SK-N-SH treated with all-trans-retinoic acid at 6 μM for 48 hours (cell line): ENCODE measurements at regions not wholly inside any gene's neighbourhood (a gene's known extent, or its start where the extent isn't known, plus 50 kb on each side); places are given as distances from the start of the nearest gene placed in this dataset.

ENCODE experiments used
- ATAC-seq: fragments of 200-7000 bp; cut with Tn5 transposase; 3 replicates; pipeline ENCODE4 v1.9.1; 2020; ENCODE audit warnings: mild to moderate bottlenecking, moderate library complexity
- ARNTL ChIP-seq: fragments of 450-650 bp; formaldehyde crosslinking; IDR thresholded peaks from 2 replicates; pipeline ENCODE4 v1.5.0; 2020; ENCODE audit warnings: low read depth, mild to moderate bottlenecking, moderate library complexity, borderline replicate concordance
- BACH2 ChIP-seq: fragments of 250-450 bp; sonication (Bioruptor Pico); IDR thresholded peaks from 2 replicates; pipeline ENCODE4 v1.9.0; 2021; ENCODE audit warnings: mild to moderate bottlenecking, borderline replicate concordance
- CSDC2 ChIP-seq: fragments of 250-450 bp; sonication (Bioruptor Pico); IDR thresholded peaks from 2 replicates; pipeline ENCODE4 v1.5.0; 2020; ENCODE audit warnings: mild to moderate bottlenecking, moderate library complexity
- ESRRG ChIP-seq: fragments of 250-450 bp; sonication (Bioruptor Pico); IDR thresholded peaks from 2 replicates; pipeline ENCODE4 v1.6.1; 2021; ENCODE audit warnings: mild to moderate bottlenecking
- GLIS3 ChIP-seq: fragments of 250-450 bp; sonication (Bioruptor Pico); IDR thresholded peaks from 2 replicates; pipeline ENCODE4 v1.5.0; 2020; ENCODE audit warnings: mild to moderate bottlenecking, moderate library complexity
- ISL1 ChIP-seq: fragments of 250-450 bp; sonication (Bioruptor Pico); IDR thresholded peaks from 2 replicates; pipeline ENCODE4 v2.1.2; 2022; ENCODE audit warnings: mild to moderate bottlenecking, moderate library complexity
- OSR1 ChIP-seq: fragments of 250-450 bp; sonication (Bioruptor Pico); IDR thresholded peaks from 2 replicates; pipeline ENCODE4 v1.8.0; 2022; ENCODE audit warnings: moderate library complexity, mild to moderate bottlenecking, inconsistent platforms
- PPARA ChIP-seq: fragments of 250-450 bp; sonication (Bioruptor Pico); IDR thresholded peaks from 2 replicates; pipeline ENCODE4 v1.5.0; 2020; ENCODE audit warnings: mild to moderate bottlenecking, borderline replicate concordance
- RARB ChIP-seq: fragments of 250-450 bp; sonication (Bioruptor Pico); IDR thresholded peaks from 2 replicates; pipeline ENCODE4 v1.8.0; 2021; ENCODE audit warnings: mild to moderate bottlenecking, moderate library complexity
- SNAI2 ChIP-seq: fragments of 250-450 bp; sonication (Bioruptor Pico); IDR thresholded peaks from 2 replicates; pipeline ENCODE4 v1.5.0; 2020; ENCODE audit warnings: mild to moderate bottlenecking, moderate library complexity
- TCF4 ChIP-seq: fragments of 250-450 bp; sonication (Bioruptor Pico); IDR thresholded peaks from 2 replicates; pipeline ENCODE4 v1.8.0; 2021; ENCODE audit warnings: mild to moderate bottlenecking, moderate library complexity, borderline replicate concordance
- TOX ChIP-seq: fragments of 250-450 bp; sonication (Bioruptor Pico); IDR thresholded peaks from 2 replicates; pipeline ENCODE4 v1.8.0; 2021; ENCODE audit warnings: mild to moderate bottlenecking, moderate library complexity, borderline replicate concordance
- ZC3H10 ChIP-seq: fragments of 250-450 bp; sonication (Bioruptor Pico); IDR thresholded peaks from 2 replicates; pipeline ENCODE4 v1.5.1; 2021; ENCODE audit warnings: mild to moderate bottlenecking, moderate library complexity
- ZFP3 ChIP-seq: fragments of 250-450 bp; sonication (Bioruptor Pico); IDR thresholded peaks from 2 replicates; pipeline ENCODE4 v1.5.0; 2020; ENCODE audit warnings: mild to moderate bottlenecking, moderate library complexity
- ZFP30 ChIP-seq: fragments of 450-650 bp; formaldehyde crosslinking; IDR thresholded peaks from 2 replicates; pipeline ENCODE4 v1.5.0; 2022; ENCODE audit warnings: mild to moderate bottlenecking, moderate library complexity
- ZNF565 ChIP-seq: fragments of 450-650 bp; formaldehyde crosslinking; conservative IDR thresholded peaks from 2 replicates; pipeline ENCODE4 v1.5.0; 2020; ENCODE audit warnings: low read depth, mild to moderate bottlenecking, moderate library complexity
- ZNF70 ChIP-seq: fragments of 450-650 bp; formaldehyde crosslinking; IDR thresholded peaks from 2 replicates; pipeline ENCODE4 v1.5.0; 2020; ENCODE audit warnings: mild to moderate bottlenecking, moderate library complexity
- ZNF8 ChIP-seq: fragments of 450-650 bp; formaldehyde crosslinking; IDR thresholded peaks from 2 replicates; pipeline ENCODE4 v1.5.0; 2020; ENCODE audit warnings: mild to moderate bottlenecking, moderate library complexity
- TF ChIP-seq, protein P1 (sequence below): fragments of 250-450 bp; sonication (Bioruptor Pico); IDR thresholded peaks from 2 replicates; pipeline ENCODE4 v1.8.0; 2021; ENCODE audit warnings: low read depth, mild to moderate bottlenecking, moderate library complexity, borderline replicate concordance
- TF ChIP-seq, protein P2 (sequence below): fragments of 250-450 bp; sonication (Bioruptor Pico); IDR thresholded peaks from 2 replicates; pipeline ENCODE4 v1.5.0; 2020; ENCODE audit warnings: mild to moderate bottlenecking, moderate library complexity
- TF ChIP-seq, protein P3 (sequence below): fragments of 250-450 bp; sonication (Bioruptor Pico); IDR thresholded peaks from 2 replicates; pipeline ENCODE4 v1.5.1; 2021; ENCODE audit warnings: mild to moderate bottlenecking, moderate library complexity
- TF ChIP-seq, protein P4 (sequence below): fragments of 250-450 bp; sonication (Bioruptor Pico); IDR thresholded peaks from 2 replicates; pipeline ENCODE4 v1.5.1; 2020; ENCODE audit warnings: low read depth, mild to moderate bottlenecking, moderate library complexity
- TF ChIP-seq, protein P5 (sequence below): fragments of 250-450 bp; sonication (Bioruptor Pico); IDR thresholded peaks from 2 replicates; pipeline ENCODE4 v1.8.0; 2020; ENCODE audit warnings: mild to moderate bottlenecking, moderate library complexity, borderline replicate concordance

DNA sequence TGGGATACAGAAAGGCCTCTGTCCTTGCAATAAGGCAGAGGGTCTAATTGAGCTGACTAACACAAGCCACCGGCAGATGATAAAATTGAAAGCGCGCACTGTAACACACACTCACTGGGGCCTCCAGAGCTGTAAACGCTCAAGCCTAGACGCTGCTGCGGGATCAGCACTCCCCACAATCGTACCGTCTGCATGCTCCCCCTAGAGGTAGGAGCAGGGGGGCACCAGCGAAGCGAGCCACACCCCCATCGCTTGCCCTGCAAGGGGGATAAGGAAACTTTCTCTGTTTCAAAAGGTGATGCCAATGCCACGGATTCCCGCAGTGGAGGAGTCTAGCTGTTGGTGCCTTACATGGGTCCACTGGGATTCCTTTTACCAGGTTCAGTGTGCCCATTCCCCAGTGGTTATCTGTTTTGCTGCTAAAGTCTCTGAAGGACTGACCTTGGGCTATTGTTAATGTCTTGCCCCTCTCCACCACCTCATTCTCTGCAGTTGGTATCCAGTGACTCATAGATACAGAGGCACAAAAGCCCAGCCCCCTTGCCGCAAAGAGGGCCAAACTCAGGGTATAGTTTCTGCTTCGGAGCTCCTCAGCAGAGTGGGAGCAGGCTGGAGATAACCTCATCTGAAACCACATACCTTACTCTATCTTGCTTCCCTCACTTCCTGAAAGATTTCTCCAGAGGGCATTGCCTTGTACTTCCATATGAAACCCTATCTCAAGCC is 139.3 kb upstream of the KBTBD8 start:
- TF ChIP-seq ZNF8 (CRISPR knock-in tag) = no peak
- TF ChIP-seq, all 23 proteins: peak for 0
- ATAC-seq = no peak

DNA sequence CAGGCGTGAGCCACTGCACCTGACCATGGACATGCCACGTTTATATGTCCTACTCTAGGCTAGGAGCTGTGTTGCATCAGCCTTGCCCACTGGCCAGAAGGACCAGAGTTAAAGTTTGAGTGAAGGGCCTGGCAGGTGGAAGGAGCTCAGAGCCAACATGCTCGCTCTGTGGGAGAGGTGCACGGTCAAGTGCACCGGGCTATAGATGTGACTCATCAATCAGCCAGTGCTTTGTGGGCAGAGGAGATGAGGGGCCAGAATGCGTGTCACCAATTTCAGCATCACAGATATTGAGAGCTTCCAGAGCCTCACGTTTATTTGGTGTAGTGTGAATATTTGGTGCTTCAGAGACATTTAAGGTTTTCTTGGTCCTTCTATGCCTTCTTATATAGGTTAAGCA is 137.3 kb upstream of the KBTBD8 start:
- TF ChIP-seq ZFP30 (CRISPR knock-in tag) = no peak
- TF ChIP-seq, protein P1, sequence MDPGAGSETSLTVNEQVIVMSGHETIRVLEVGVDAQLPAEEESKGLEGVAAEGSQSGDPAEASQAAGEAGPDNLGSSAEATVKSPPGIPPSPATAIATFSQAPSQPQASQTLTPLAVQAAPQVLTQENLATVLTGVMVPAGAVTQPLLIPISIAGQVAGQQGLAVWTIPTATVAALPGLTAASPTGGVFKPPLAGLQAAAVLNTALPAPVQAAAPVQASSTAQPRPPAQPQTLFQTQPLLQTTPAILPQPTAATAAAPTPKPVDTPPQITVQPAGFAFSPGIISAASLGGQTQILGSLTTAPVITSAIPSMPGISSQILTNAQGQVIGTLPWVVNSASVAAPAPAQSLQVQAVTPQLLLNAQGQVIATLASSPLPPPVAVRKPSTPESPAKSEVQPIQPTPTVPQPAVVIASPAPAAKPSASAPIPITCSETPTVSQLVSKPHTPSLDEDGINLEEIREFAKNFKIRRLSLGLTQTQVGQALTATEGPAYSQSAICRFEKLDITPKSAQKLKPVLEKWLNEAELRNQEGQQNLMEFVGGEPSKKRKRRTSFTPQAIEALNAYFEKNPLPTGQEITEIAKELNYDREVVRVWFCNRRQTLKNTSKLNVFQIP = no peak
- no peak for TF ChIP-seq ESRRG (CRISPR knock-in tag)
- TF ChIP-seq ISL1 (CRISPR knock-in tag) = no peak
- TF ChIP-seq ZNF565 (CRISPR knock-in tag) = no peak
- TF ChIP-seq RARB (CRISPR knock-in tag) = no peak
- TF ChIP-seq OSR1 = no peak
- TF ChIP-seq ZNF70 = no peak
- TF ChIP-seq BACH2 (CRISPR knock-in tag) = no peak
- TF ChIP-seq, protein P2, sequence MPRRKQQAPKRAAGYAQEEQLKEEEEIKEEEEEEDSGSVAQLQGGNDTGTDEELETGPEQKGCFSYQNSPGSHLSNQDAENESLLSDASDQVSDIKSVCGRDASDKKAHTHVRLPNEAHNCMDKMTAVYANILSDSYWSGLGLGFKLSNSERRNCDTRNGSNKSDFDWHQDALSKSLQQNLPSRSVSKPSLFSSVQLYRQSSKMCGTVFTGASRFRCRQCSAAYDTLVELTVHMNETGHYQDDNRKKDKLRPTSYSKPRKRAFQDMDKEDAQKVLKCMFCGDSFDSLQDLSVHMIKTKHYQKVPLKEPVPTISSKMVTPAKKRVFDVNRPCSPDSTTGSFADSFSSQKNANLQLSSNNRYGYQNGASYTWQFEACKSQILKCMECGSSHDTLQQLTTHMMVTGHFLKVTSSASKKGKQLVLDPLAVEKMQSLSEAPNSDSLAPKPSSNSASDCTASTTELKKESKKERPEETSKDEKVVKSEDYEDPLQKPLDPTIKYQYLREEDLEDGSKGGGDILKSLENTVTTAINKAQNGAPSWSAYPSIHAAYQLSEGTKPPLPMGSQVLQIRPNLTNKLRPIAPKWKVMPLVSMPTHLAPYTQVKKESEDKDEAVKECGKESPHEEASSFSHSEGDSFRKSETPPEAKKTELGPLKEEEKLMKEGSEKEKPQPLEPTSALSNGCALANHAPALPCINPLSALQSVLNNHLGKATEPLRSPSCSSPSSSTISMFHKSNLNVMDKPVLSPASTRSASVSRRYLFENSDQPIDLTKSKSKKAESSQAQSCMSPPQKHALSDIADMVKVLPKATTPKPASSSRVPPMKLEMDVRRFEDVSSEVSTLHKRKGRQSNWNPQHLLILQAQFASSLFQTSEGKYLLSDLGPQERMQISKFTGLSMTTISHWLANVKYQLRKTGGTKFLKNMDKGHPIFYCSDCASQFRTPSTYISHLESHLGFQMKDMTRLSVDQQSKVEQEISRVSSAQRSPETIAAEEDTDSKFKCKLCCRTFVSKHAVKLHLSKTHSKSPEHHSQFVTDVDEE = no peak
- TF ChIP-seq, protein P3, sequence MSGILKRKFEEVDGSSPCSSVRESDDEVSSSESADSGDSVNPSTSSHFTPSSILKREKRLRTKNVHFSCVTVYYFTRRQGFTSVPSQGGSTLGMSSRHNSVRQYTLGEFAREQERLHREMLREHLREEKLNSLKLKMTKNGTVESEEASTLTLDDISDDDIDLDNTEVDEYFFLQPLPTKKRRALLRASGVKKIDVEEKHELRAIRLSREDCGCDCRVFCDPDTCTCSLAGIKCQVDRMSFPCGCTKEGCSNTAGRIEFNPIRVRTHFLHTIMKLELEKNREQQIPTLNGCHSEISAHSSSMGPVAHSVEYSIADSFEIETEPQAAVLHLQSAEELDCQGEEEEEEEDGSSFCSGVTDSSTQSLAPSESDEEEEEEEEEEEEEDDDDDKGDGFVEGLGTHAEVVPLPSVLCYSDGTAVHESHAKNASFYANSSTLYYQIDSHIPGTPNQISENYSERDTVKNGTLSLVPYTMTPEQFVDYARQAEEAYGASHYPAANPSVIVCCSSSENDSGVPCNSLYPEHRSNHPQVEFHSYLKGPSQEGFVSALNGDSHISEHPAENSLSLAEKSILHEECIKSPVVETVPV (CRISPR knock-in tag) = no peak
- TF ChIP-seq TOX = no peak
- TF ChIP-seq GLIS3 (CRISPR knock-in tag) = no peak
- TF ChIP-seq SNAI2 (CRISPR knock-in tag) = no peak
- TF ChIP-seq, protein P4, sequence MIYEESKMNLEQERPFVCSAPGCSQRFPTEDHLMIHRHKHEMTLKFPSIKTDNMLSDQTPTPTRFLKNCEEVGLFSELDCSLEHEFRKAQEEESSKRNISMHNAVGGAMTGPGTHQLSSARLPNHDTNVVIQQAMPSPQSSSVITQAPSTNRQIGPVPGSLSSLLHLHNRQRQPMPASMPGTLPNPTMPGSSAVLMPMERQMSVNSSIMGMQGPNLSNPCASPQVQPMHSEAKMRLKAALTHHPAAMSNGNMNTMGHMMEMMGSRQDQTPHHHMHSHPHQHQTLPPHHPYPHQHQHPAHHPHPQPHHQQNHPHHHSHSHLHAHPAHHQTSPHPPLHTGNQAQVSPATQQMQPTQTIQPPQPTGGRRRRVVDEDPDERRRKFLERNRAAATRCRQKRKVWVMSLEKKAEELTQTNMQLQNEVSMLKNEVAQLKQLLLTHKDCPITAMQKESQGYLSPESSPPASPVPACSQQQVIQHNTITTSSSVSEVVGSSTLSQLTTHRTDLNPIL = no peak
- no peak for TF ChIP-seq TCF4 (CRISPR knock-in tag)
- no peak for TF ChIP-seq CSDC2 (CRISPR knock-in tag)
- TF ChIP-seq ARNTL (CRISPR knock-in tag) = no peak
- TF ChIP-seq PPARA = no peak
- no peak for TF ChIP-seq ZNF8 (CRISPR knock-in tag)
- no peak for ATAC-seq

DNA sequence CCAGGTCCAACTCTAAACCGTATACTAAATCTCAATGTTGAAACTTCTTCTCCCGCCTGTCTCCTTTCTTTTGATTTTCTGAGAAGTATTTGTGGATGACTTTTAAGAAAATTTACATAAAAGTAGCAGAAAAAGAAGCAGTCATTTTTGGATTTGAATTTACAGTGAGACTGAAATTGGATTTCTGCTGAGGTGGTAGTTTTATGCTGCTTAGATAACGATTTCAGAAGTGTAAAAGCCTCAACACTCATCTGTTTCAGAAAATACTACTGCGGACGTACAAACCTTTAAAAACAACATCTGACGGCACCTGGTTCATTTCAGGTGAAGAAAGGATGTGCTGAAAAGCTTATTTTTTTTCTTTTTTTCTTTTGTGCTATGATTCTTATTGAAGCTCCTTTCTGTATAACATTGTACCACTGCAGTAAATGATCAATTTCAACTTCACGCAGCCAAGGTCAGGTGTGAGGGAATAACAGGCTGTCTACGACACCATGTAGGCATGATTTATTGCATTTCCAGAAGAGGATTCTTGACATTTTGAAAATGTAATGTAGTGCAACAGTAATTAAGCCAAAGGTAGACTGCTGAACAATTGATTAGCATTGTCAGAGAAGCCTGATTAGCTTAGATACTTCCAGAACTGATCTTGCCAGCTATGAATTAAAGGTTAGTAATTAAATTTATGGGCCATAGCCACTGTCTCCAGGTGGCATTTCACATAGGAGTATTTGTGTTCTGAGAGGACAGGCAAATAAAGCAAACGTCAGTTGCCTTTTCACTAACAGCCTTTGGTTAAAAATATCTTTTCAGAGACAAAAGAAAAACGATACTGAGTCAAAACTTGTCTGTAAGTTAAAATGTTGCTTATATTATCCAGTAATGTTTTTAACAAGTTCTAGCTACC is 134.6 kb upstream of the KBTBD8 start:
- TF ChIP-seq, protein P4 = no peak
- TF ChIP-seq SNAI2 (CRISPR knock-in tag) (no peak), GLIS3 (CRISPR knock-in tag) (no peak), OSR1 (no peak), CSDC2 (CRISPR knock-in tag) (no peak), ZC3H10 (CRISPR knock-in tag) (no peak), PPARA (no peak), ZFP3 (no peak)
- TF ChIP-seq, protein P5, sequence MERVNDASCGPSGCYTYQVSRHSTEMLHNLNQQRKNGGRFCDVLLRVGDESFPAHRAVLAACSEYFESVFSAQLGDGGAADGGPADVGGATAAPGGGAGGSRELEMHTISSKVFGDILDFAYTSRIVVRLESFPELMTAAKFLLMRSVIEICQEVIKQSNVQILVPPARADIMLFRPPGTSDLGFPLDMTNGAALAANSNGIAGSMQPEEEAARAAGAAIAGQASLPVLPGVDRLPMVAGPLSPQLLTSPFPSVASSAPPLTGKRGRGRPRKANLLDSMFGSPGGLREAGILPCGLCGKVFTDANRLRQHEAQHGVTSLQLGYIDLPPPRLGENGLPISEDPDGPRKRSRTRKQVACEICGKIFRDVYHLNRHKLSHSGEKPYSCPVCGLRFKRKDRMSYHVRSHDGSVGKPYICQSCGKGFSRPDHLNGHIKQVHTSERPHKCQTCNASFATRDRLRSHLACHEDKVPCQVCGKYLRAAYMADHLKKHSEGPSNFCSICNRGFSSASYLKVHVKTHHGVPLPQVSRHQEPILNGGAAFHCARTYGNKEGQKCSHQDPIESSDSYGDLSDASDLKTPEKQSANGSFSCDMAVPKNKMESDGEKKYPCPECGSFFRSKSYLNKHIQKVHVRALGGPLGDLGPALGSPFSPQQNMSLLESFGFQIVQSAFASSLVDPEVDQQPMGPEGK (CRISPR knock-in tag) = no peak
- TF ChIP-seq, protein P3 (CRISPR knock-in tag) = no peak
- ATAC-seq = no peak
